PC-9 (cell line): ENCODE measurements at regions not wholly inside any gene's neighbourhood (a gene's known extent, or its start where the extent isn't known, plus 50 kb on each side); places are given as distances from the start of the nearest gene placed in this dataset.

Experiments
- CTCF ChIP-seq: fragments of 200-600 bp; sonication (generic); conservative IDR thresholded peaks from 2 replicates; pipeline ENCODE4 v1.6.1; 2017; ENCODE audit warnings: mixed run types, antibody characterized with exemption, mild to moderate bottlenecking, moderate library complexity
- EZH2 ChIP-seq: fragments of 200-600 bp; sonication (generic); IDR thresholded peaks from 2 replicates; pipeline ENCODE4 v1.8.0; 2017; ENCODE audit warnings: antibody characterized with exemption, low read depth

- TF ChIP-seq CTCF (no peak), EZH2 (no peak)
Observed at GRCh38 chr5:30540150-30540549, 653.3 kb upstream of the CDH6 start.
